Esophagus squamous epithelium (tissue), 4 donors: ENCODE measurements at regions not wholly inside any gene's neighbourhood (a gene's known extent, or its start where the extent isn't known, plus 50 kb on each side); places are given as distances from the start of the nearest gene placed in this dataset.

Experiments
- POLR2A ChIP-seq, 4 donors: fragments of 450-650 bp; IDR thresholded peaks; one replicate each; pipeline ENCODE4 v1.6.1; 2017; ENCODE audit warnings: antibody characterized with exemption in 4 of 4, mild to moderate bottlenecking in 4 of 4, moderate library complexity in 3 of 4
- TF ChIP-seq, protein P1 (sequence below), 6 experiments: fragments of 450-650 bp in 4 of 6; fragments of 200-600 bp in 2 of 6; sonication (generic) in 2 of 6; IDR thresholded peaks; one replicate each; pipeline ENCODE4 v1.5.1; 2016 to 2019; ENCODE audit warnings: antibody characterized with exemption in 6 of 6, mild to moderate bottlenecking in 4 of 6, moderate library complexity in 4 of 6

DNA sequence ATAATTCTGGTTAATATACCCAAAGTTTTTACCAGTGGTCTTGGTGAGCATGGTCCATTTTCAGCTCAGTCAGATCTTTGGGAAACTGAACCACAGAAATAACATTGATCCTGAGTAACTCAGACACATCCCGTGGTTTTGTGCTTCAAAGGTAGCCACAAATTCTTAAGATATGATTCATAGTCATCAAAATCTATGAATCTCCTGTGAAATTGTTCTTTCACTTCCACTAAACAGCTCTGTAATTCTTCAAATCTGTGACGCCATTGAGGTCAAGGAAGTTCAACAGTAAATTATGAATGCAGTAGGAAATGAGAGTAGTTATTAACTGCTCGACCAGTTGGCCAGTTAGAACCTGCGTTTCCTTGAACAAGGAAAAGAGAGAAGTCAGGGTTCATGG lies 147.3 kb downstream of the IRS1 start:
- TF ChIP-seq, protein P1, sequence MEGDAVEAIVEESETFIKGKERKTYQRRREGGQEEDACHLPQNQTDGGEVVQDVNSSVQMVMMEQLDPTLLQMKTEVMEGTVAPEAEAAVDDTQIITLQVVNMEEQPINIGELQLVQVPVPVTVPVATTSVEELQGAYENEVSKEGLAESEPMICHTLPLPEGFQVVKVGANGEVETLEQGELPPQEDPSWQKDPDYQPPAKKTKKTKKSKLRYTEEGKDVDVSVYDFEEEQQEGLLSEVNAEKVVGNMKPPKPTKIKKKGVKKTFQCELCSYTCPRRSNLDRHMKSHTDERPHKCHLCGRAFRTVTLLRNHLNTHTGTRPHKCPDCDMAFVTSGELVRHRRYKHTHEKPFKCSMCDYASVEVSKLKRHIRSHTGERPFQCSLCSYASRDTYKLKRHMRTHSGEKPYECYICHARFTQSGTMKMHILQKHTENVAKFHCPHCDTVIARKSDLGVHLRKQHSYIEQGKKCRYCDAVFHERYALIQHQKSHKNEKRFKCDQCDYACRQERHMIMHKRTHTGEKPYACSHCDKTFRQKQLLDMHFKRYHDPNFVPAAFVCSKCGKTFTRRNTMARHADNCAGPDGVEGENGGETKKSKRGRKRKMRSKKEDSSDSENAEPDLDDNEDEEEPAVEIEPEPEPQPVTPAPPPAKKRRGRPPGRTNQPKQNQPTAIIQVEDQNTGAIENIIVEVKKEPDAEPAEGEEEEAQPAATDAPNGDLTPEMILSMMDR (IDR thresholded peaks at IDR 0.05) = no peak
- TF ChIP-seq POLR2A (IDR thresholded peaks at IDR 0.05) = no peak
